B cell (primary cell): ENCODE measurements at regions not wholly inside any gene's neighbourhood (a gene's known extent, or its start where the extent isn't known, plus 50 kb on each side); places are given as distances from the start of the nearest gene placed in this dataset.
"Not testable (repeated sequence)": the region's sequence is repeated elsewhere in the genome, so short reads cannot be mapped to it uniquely, and the experiment has no call there.

Experiments used
- ATAC-seq: fragments of 200-7000 bp; cut with Tn5 transposase; one replicate; pipeline ENCODE4 v1.10.0; 2021; ENCODE audit warnings: low read depth, mild to moderate bottlenecking, moderate number of reproducible peaks, moderate library complexity
- CTCF ChIA-PET: fragments of 350-600 bp; sonication (Branson Sonifier 250); formaldehyde crosslinking; loops from one replicate; lab custom pipeline; 2021; ENCODE audit warnings: antibody characterized with exemption, inconsistent platforms; lab: Charles Lee
- POLR2A ChIA-PET: fragments of 350-600 bp; sonication (Branson Sonifier 250); formaldehyde crosslinking; loops from one replicate; lab custom pipeline; 2021; ENCODE audit warnings: antibody characterized with exemption; lab: Charles Lee
- DNase-seq: peaks from one replicate; pipeline ENCODE4 v3.0.0; 2013
- H2AFZ ChIP-seq: 2 replicates; pipeline ENCODE4 v1.6.1; 2012; ENCODE audit warnings: mild to moderate bottlenecking, low read depth, low read length; ENCODE audit not compliant: insufficient read depth, poor library complexity, severe bottlenecking
- H3K27ac ChIP-seq, 2 donors: 1 replicate in 1 of 2; 2 replicates in 1 of 2; pipeline ENCODE4 v1.5.1; 2012 to 2013; ENCODE audit warnings: low read length in 2 of 2, mild to moderate bottlenecking in 2 of 2, moderate library complexity in 1 of 2
- H3K27me3 ChIP-seq, 4 experiments: fragments of 200-600 bp in 1 of 4; sonication (generic) in 1 of 4; replicated peaks in 1 of 4; 1 replicate in 2 of 4; 2 replicates in 2 of 4; pipeline versions ENCODE4 v1.6.1 to v1.7.0; 2013 to 2016; ENCODE audit warnings: low read length in 3 of 4, mild to moderate bottlenecking in 2 of 4, mixed read lengths in 1 of 4, moderate library complexity in 1 of 4; ENCODE audit not compliant: insufficient read depth in 4 of 4, control insufficient read depth in 3 of 4; ENCODE audit errors: control extremely low read depth in 1 of 4
- H3K36me3 ChIP-seq, 2 experiments: replicated peaks in 1 of 2; 1 replicate in 1 of 2; 2 replicates in 1 of 2; pipeline versions ENCODE4 v1.6.1 to v1.7.1; 2013; ENCODE audit warnings: low read length in 1 of 2; ENCODE audit not compliant: insufficient read depth in 2 of 2, control insufficient read depth in 1 of 2; ENCODE audit errors: control extremely low read depth in 1 of 2, extremely low read depth in 1 of 2
- H3K4me1 ChIP-seq, 2 donors: fragments of 200-600 bp in 1 of 2; sonication (generic) in 1 of 2; 1 replicate in 1 of 2; 2 replicates in 1 of 2; pipeline versions ENCODE4 v1.5.1 to v1.6.1; 2013 to 2017; ENCODE audit warnings: low read length in 2 of 2; ENCODE audit not compliant: control insufficient read depth in 2 of 2, insufficient read depth in 2 of 2
- H3K4me2 ChIP-seq: replicated peaks from 2 replicates; pipeline ENCODE3; 2012; ENCODE audit warnings: mild to moderate bottlenecking, low read depth, low read length; ENCODE audit not compliant: poor library complexity, severe bottlenecking
- H3K4me3 ChIP-seq, 5 experiments: fragments of 200-600 bp in 1 of 5; sonication (generic) in 1 of 5; 1 replicate in 3 of 5; 2 replicates in 2 of 5; pipeline versions ENCODE4 v1.5.1 to v1.7.0; 2011 to 2016; ENCODE audit warnings: low read length in 4 of 5, mild to moderate bottlenecking in 4 of 5, low read depth in 2 of 5, control low read depth in 1 of 5, moderate library complexity in 1 of 5; ENCODE audit not compliant: insufficient read depth in 1 of 5; ENCODE audit errors: control extremely low read depth in 1 of 5, extremely low read depth in 1 of 5
- H3K79me2 ChIP-seq: fragments of 200-600 bp; sonication (generic); one replicate; pipeline ENCODE4 v1.6.0; 2016; ENCODE audit warnings: low read length; ENCODE audit not compliant: control insufficient read depth, insufficient read depth
- H3K9ac ChIP-seq: fragments of 200-600 bp; sonication (generic); 2 replicates; pipeline ENCODE4 v1.6.1; 2017; ENCODE audit warnings: mild to moderate bottlenecking, low read length, moderate library complexity
- H3K9me3 ChIP-seq, 3 donors: one replicate each; pipeline versions ENCODE4 v1.6.1 to v1.7.1; 2013; ENCODE audit warnings: low read length in 2 of 3; ENCODE audit not compliant: control insufficient read depth in 2 of 3, insufficient read depth in 1 of 3; ENCODE audit errors: control extremely low read depth in 1 of 3
- H4K20me1 ChIP-seq: 2 replicates; pipeline ENCODE4 v1.6.0; 2012; ENCODE audit warnings: mild to moderate bottlenecking, low read length; ENCODE audit not compliant: insufficient read depth, control insufficient read depth, poor library complexity, severe bottlenecking
- H3K27ac Mint-ChIP-seq: one replicate; pipeline ENCODE4 v1.8.0; 2021; ENCODE audit warnings: mixed read lengths
- H3K27me3 Mint-ChIP-seq: one replicate; pipeline ENCODE4 v1.8.0; 2021; ENCODE audit warnings: mixed read lengths
- H3K4me1 Mint-ChIP-seq: one replicate; pipeline ENCODE4 v1.8.0; 2021; ENCODE audit warnings: mixed read lengths
- H3K4me3 Mint-ChIP-seq: one replicate; pipeline ENCODE4 v1.8.0; 2021; ENCODE audit warnings: mixed read lengths
- H3K9me3 Mint-ChIP-seq: one replicate; pipeline ENCODE4 v1.8.0; 2022; ENCODE audit warnings: mixed read lengths; ENCODE audit not compliant: insufficient read depth
- EZH2 ChIP-seq: IDR thresholded peaks from 2 replicates; pipeline ENCODE4 v1.6.1; 2012; ENCODE audit warnings: borderline replicate concordance, low read depth, mild to moderate bottlenecking, moderate library complexity, low read length; ENCODE audit not compliant: insufficient read depth, poor library complexity, severe bottlenecking
- WGBS: methylation state at CpG from one replicate; pipeline ENCODE4 v1.1.5; 2013; ENCODE audit warnings: missing lambda C conversion rate; ENCODE audit not compliant: insufficient coverage; 5-methylcytosine and 5-hydroxymethylcytosine counted together
- intact Hi-C: fragments of 100-400 bp; cut with micrococcal nuclease; formaldehyde crosslinking; loops from one replicate; pipeline ENCODE4 v1.10.0; 2022
- TF ChIP-seq, protein P1 (sequence below): fragments of 200-600 bp; IDR thresholded peaks from one replicate; pipeline ENCODE4 v1.8.0; 2022; ENCODE audit warnings: antibody characterized with exemption, mild to moderate bottlenecking

- Histone ChIP-seq H3K36me3 (no peaks in the 10 kb centered on the region), H3K9ac (no peak overlapping the region), H3K27ac (no peak overlapping the region), H3K4me3 (no peak overlapping the region), H3K27me3 (no peaks in the 10 kb centered on the region), H2AFZ (no peak overlapping the region), H3K9me3 (no peaks in the 10 kb centered on the region), H4K20me1 (no peaks in the 10 kb centered on the region), H3K4me1 (no peaks in the 10 kb centered on the region), H3K79me2 (no peaks in the 10 kb centered on the region), H3K4me2 (no peak overlapping the region)
- Mint-ChIP-seq H3K27ac (no peak overlapping the region), H3K27me3 (no peaks in the 10 kb centered on the region), H3K4me3 (no peak overlapping the region), H3K9me3 (peaks cover 5% of the 10 kb centered on the region), H3K4me1 (no peaks in the 10 kb centered on the region)
- no CpG with 5 or more reads among the region's 2 CpGs for WGBS
- POLR2A ChIA-PET, result no interaction called here
- CTCF ChIA-PET, result interaction anchor here (1.6 kb wide), 1 partner anchor 299 kb away, joined by 3 read pairs; no protein-coding TSS in a partner anchor
- TF ChIP-seq EZH2, result no peak
- TF ChIP-seq, protein P1, sequence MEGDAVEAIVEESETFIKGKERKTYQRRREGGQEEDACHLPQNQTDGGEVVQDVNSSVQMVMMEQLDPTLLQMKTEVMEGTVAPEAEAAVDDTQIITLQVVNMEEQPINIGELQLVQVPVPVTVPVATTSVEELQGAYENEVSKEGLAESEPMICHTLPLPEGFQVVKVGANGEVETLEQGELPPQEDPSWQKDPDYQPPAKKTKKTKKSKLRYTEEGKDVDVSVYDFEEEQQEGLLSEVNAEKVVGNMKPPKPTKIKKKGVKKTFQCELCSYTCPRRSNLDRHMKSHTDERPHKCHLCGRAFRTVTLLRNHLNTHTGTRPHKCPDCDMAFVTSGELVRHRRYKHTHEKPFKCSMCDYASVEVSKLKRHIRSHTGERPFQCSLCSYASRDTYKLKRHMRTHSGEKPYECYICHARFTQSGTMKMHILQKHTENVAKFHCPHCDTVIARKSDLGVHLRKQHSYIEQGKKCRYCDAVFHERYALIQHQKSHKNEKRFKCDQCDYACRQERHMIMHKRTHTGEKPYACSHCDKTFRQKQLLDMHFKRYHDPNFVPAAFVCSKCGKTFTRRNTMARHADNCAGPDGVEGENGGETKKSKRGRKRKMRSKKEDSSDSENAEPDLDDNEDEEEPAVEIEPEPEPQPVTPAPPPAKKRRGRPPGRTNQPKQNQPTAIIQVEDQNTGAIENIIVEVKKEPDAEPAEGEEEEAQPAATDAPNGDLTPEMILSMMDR, result no peak
- ATAC-seq (no peak), DNase-seq (no peak)
- intact Hi-C loops, result no loop called here
Observed at GRCh38 chr6:49110916-49111315, 352.1 kb downstream of the MMUT start.

DNA sequence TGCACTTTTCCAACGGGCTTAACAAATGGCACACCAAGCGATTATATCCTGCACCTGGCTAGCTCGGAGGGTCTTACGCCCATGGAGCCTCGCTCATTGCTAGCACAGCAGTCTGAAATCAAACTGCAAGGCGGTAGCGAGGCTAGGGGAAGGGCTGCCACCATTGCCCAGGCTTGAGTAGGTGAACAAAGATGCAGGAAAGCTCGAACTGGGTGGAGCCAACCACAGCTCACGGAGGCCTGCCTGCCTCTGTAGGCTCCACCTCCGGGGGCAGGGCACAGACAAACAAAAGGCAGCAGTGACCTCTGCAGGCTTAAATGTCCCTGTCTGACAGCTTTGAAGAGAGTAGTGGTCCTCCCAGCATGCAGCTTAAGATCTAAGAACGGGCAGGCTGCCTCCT lies 365.4 kb downstream of the MMUT start:
- H3K4me1 ChIP-seq, CTCF ChIA-PET, H3K9ac ChIP-seq, POLR2A ChIA-PET, H3K9me3 Mint-ChIP-seq, ATAC-seq, H3K9me3 ChIP-seq, H3K36me3 ChIP-seq, H3K79me2 ChIP-seq, H3K27ac ChIP-seq, H3K4me1 Mint-ChIP-seq, H3K27ac Mint-ChIP-seq, H3K27me3 ChIP-seq, H3K4me3 ChIP-seq, H3K4me2 ChIP-seq, H2AFZ ChIP-seq, H3K27me3 Mint-ChIP-seq, H4K20me1 ChIP-seq, DNase-seq, H3K4me3 Mint-ChIP-seq, intact Hi-C loops: not testable (repeated sequence)
- WGBS, result 94% methylated on average over 11 of the region's 11 CpGs
